ENCODE measurements at regions not wholly inside any gene's neighbourhood (a gene's known extent, or its start where the extent isn't known, plus 50 kb on each side); places are given as distances from the start of the nearest gene placed in this dataset.

- TF ChIP-seq EZH2 (IDR thresholded peaks at IDR 0.05; ENCODE audit: borderline replicate concordance, low read depth, low read length, severe bottlenecking) (no peak), CTCF (IDR thresholded peaks at IDR 0.05; ENCODE audit: extremely low read depth in 1 of 2, insufficient read depth in 1 of 2, low read depth in 1 of 2, low read length in 2 of 2) (no peak), FOS (IDR thresholded peaks at IDR 0.05; ENCODE audit: borderline replicate concordance, insufficient read depth, low read length) (no peak), POLR2A (IDR thresholded peaks at IDR 0.05; ENCODE audit: low read depth, low read length) (no peak)
These were observed 983.9 kb upstream of the CNTN5 start for GRCh38 chr11:98036810-98037209.

All from endothelial cell of umbilical vein (primary cell).